ENCODE measurements at regions not wholly inside any gene's neighbourhood (a gene's known extent, or its start where the extent isn't known, plus 50 kb on each side); places are given as distances from the start of the nearest gene placed in this dataset.
"Not testable (repeated sequence)": the region's sequence is repeated elsewhere in the genome, so short reads cannot be mapped to it uniquely, and the experiment has no call there.

DNA sequence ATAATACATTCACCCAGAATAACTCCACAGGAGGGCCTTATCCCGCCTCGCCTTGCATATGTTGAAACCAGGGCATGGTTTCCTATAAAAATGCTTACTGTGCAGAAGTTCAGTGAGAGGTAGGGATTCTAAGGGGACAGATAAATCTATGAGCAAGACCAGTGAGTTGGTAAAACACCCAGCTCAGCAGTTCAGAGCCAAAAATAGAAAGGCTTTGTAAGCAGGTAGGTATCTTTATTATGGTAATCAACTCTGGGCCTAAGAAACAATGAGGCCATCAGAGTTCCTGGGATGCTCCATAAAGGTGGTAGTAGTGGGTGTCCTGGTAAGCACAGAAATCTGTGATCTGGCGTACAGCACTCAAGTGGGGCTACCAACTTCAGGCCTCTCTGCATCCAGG lies 549.4 kb upstream of the CDH5 start:
- Histone ChIP-seq H3K4me1 (ENCODE audit: insufficient read depth, poor library complexity, severe bottlenecking) (no peaks in the 10 kb centered on the region), H3K9me3 (ENCODE audit: severe bottlenecking) (no peaks in the 10 kb centered on the region), H3K36me3 (ENCODE audit: low read depth) (no peaks in the 10 kb centered on the region), H3K27ac (ENCODE audit: poor library complexity, severe bottlenecking) (no peak overlapping the region), H3K4me3 (ENCODE audit: severe bottlenecking) (no peak overlapping the region), H3K27me3 (ENCODE audit: insufficient read depth, poor library complexity, severe bottlenecking) (no peaks in the 10 kb centered on the region)
- TF ChIP-seq, protein P1, sequence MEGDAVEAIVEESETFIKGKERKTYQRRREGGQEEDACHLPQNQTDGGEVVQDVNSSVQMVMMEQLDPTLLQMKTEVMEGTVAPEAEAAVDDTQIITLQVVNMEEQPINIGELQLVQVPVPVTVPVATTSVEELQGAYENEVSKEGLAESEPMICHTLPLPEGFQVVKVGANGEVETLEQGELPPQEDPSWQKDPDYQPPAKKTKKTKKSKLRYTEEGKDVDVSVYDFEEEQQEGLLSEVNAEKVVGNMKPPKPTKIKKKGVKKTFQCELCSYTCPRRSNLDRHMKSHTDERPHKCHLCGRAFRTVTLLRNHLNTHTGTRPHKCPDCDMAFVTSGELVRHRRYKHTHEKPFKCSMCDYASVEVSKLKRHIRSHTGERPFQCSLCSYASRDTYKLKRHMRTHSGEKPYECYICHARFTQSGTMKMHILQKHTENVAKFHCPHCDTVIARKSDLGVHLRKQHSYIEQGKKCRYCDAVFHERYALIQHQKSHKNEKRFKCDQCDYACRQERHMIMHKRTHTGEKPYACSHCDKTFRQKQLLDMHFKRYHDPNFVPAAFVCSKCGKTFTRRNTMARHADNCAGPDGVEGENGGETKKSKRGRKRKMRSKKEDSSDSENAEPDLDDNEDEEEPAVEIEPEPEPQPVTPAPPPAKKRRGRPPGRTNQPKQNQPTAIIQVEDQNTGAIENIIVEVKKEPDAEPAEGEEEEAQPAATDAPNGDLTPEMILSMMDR (IDR thresholded peaks at IDR 0.05; ENCODE audit: poor library complexity, severe bottlenecking) = no peak
- DNase-seq (ENCODE audit: low spot score) (no peak), ATAC-seq (ENCODE audit: low read depth) (no peak)

DNA sequence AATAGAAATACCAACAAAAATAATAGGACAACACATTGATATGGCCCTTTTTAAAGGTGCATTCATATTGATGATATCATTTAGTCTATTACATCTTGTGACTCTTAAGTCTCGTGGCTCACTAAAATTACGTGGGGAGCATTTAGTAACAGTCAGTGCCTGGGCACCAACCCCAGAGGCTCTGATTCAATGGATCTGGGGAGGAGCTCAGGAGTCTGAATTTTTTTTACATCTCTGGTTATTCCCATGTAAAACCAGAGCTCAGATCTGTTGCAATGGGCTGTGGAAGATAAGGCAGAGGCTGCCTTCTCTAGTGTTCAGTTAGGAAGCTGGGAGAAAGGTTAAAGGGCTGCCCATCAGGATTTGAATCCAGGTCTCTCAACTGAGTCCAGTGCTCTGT lies 549.9 kb upstream of the CDH5 start:
- Histone ChIP-seq H3K27ac (ENCODE audit: poor library complexity, severe bottlenecking) (no peak overlapping the region), H3K9me3 (ENCODE audit: severe bottlenecking) (no peaks in the 10 kb centered on the region), H3K27me3 (ENCODE audit: insufficient read depth, poor library complexity, severe bottlenecking) (no peaks in the 10 kb centered on the region), H3K4me1 (ENCODE audit: insufficient read depth, poor library complexity, severe bottlenecking) (no peaks in the 10 kb centered on the region), H3K36me3 (ENCODE audit: low read depth) (no peaks in the 10 kb centered on the region), H3K4me3 (ENCODE audit: severe bottlenecking) (no peak overlapping the region)
- DNase-seq (ENCODE audit: low spot score) (no peak), ATAC-seq (ENCODE audit: low read depth) (no peak)
- TF ChIP-seq, protein P1 (IDR thresholded peaks at IDR 0.05; ENCODE audit: poor library complexity, severe bottlenecking) = no peak

DNA sequence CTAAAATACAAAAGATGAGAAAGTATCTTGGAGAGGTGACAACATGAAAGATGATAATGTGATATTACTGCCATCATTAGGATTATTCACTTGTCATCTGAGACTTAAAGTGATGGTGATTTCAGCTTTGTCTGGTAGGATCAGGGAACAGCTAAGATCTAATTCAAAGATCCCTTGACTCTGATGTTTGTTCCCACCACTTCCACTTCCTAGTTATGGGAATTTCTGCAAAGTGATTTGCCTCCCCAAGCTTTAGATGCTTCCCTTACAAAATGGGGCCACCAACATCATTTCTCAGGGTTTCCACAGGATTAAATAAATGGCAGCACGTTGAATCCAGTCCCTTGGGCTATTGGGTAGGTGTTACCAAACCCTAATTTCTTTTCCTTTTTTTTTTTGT lies 550.8 kb upstream of the CDH5 start:
- TF ChIP-seq, protein P1 (IDR thresholded peaks at IDR 0.05; ENCODE audit: poor library complexity, severe bottlenecking) = no peak
- Histone ChIP-seq H3K27me3 (ENCODE audit: insufficient read depth, poor library complexity, severe bottlenecking) (no peaks in the 10 kb centered on the region), H3K4me3 (ENCODE audit: severe bottlenecking) (no peak overlapping the region), H3K4me1 (ENCODE audit: insufficient read depth, poor library complexity, severe bottlenecking) (no peaks in the 10 kb centered on the region), H3K27ac (ENCODE audit: poor library complexity, severe bottlenecking) (no peak overlapping the region), H3K9me3 (ENCODE audit: severe bottlenecking) (no peaks in the 10 kb centered on the region), H3K36me3 (ENCODE audit: low read depth) (no peaks in the 10 kb centered on the region)
- ATAC-seq (ENCODE audit: low read depth) (no peak), DNase-seq (ENCODE audit: low spot score) (no peak)

DNA sequence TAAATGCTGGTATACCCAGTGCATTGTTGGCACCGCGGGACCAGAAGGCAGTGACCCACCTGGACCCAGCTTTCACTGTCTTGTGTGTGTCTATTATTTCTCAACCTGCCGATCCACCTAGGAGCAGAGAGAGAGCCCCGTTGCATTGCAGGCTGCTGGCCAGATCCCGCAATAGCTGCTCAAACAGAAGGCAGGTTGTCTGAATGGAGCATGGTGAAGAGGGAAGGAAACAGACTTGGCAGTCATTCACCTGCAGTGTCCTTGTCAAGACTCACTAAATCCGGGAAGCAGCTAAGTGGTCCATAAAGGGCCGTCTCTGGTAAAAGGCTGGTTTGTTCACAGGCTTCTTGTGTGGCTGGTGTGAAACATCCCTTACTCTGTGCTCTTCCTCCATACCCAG lies 552.6 kb upstream of the CDH5 start:
- not testable (repeated sequence) for H3K27ac ChIP-seq (ENCODE audit: poor library complexity, severe bottlenecking)

DNA sequence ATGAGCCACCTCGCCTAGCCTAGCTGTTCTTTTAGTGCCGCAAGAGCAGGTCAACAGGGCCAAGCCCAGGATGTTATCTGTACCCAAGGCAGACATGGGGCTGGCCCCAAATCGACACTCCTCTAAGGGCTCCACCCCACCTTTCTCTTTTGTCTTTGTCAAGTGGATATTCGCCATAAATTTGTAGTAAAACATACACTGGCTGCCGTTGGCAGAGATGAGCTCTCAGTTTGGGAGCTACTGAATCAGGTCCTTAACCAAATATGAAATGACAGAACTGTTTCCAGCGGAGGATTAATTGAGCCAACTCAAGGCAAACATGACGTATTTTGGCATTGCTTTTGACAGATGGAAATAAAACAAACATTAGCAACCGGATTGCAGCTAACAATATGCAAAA lies 556.9 kb upstream of the CDH5 start:
- H3K27ac ChIP-seq (ENCODE audit: poor library complexity, severe bottlenecking) = no peak overlapping the region
- no peak overlapping the region for H3K4me3 ChIP-seq (ENCODE audit: severe bottlenecking)
- no peaks in the 10 kb centered on the region for H3K9me3 ChIP-seq (ENCODE audit: severe bottlenecking)
- TF ChIP-seq, protein P1 (IDR thresholded peaks at IDR 0.05; ENCODE audit: poor library complexity, severe bottlenecking) = no peak
- no peaks in the 10 kb centered on the region for H3K4me1 ChIP-seq (ENCODE audit: insufficient read depth, poor library complexity, severe bottlenecking)
- ATAC-seq (ENCODE audit: low read depth) (no peak), DNase-seq (ENCODE audit: low spot score) (no peak)
- H3K27me3 ChIP-seq (ENCODE audit: insufficient read depth, poor library complexity, severe bottlenecking) = no peaks in the 10 kb centered on the region
- no peaks in the 10 kb centered on the region for H3K36me3 ChIP-seq (ENCODE audit: low read depth)

More for the DNA sequence above, 552.6 kb upstream of the CDH5 start:
- ATAC-seq (ENCODE audit: low read depth); H3K27me3 ChIP-seq (ENCODE audit: insufficient read depth, poor library complexity, severe bottlenecking); H3K4me1 ChIP-seq (ENCODE audit: insufficient read depth, poor library complexity, severe bottlenecking); H3K36me3 ChIP-seq (ENCODE audit: low read depth); H3K9me3 ChIP-seq (ENCODE audit: severe bottlenecking); DNase-seq (ENCODE audit: low spot score); H3K4me3 ChIP-seq (ENCODE audit: severe bottlenecking): not testable (repeated sequence)
